ENCODE measurements at regions not wholly inside any gene's neighbourhood (a gene's known extent, or its start where the extent isn't known, plus 50 kb on each side); places are given as distances from the start of the nearest gene placed in this dataset.

DNA sequence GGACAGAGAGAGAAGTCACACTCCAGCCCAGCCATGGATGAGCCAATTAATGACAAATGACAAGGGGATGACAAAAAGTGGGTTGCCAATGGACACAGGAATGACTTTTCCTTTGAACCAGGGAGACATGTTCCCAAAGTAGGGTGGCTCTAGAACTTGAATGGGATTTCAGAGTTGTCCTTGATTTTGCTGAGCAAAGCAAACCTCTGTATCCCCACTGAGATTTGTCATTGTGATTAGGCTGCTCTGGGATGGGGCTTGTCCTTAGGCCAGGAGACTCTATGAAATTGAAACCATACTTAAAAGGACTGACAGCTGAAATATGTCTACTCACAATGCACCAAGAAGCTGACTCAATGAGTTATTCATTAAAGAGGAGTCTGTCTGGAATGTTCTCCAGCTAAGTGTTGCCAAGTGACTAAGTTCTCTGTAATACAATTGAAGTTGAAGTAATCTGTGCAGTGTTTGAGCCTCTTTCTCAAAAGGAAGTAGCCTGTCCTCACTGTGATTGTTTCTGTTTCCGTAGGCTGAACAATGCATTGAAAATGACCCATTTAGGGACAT lies 69.0 kb upstream of the PCDH9 start:
- DNase-seq: no peak

DNA sequence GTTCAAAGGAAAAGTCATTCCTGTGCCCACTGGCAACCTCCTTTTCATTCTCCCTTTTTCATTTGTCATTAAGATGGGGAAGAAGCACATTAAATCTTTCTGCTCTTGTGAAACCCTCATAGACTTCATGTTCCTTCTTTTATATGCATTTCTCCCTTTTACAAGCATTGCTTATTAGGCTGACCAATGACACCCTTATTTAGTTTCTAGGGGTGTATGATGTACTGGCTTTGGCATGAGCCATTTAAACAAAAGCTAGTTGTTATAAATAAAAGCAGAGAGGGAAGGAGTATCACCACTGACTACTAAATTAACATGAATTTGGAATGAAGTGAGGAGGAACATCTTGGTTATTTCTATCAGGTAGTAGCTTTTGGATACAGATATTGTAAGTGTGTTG lies 68.2 kb upstream of the PCDH9 start:
- no peak for DNase-seq

DNA sequence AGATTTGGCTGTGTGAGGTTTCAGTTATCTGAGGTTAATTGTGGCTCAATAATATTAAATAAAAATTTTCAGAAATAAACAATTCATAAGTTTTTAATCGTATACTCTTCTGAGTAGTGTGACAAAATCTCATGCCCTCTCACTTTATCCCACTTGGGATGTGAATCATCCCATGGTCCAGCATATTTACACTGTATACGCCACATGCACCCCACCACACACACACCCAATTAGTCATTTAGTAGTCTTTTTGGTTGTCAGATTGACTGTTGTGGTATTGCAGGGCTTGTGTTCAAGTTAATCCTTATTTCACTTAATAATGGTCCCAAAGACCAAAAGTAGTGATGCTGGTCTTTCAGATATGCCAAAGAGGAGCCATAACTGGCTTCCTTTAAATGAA lies 66.4 kb upstream of the PCDH9 start:
- DNase-seq: no peak

DNA sequence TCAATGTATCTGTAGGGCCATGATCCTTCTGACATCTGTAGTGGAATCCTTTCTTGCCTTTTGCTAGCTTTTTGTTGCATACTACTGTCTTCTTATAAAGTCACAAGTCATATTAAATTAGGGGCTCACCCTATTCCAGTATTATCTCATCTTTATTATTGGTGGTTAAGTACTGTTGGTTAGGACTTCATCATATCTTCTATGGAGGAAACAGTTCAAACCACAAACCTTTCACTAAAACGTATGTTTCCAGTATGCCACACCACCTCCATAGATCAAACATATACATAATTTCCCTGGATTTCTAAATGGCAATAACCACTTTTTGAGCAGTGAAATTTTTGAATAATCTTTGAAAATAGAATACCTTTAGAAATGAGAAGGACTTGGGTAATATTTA lies 62.8 kb upstream of the PCDH9 start:
- no peak for DNase-seq

DNA sequence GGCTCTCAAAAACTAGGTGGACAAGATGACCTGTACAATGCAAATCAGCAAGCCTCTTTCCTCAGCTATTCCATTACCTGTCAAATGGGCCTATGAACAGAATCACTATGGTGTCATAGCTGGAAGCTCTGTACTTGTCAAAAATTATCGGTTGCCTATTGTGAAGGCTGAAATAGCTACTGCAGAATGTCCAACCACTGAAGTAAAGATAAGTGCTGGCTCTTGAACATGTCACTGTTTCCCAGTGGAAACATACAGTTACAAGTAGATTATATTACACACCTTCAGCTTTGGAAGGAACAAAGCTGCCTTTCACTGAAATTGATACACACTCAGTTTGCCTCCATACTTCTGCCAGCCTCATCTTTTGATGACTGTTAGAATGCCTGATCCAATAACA lies 55.5 kb upstream of the PCDH9 start:
- no peak for DNase-seq

DNA sequence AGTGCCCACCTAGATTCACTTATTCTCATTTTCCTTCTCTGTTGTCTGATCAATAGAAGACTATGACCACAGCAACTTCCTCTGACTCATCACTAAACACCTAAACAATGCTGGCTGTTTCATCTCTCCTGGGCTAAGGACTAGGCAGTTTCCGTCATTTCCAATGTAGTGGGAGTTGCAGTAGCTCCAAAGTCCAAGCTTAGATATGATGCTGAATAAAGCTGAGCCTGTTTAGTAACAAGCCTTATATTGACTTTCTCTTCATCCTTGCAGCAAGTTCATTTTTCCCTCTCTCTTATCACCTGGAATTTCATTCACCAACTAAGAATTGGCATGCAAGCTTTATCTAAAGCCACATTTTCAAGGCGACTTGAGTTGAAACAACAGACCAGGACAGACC lies 53.5 kb upstream of the PCDH9 start:
- no peak for DNase-seq

DNA sequence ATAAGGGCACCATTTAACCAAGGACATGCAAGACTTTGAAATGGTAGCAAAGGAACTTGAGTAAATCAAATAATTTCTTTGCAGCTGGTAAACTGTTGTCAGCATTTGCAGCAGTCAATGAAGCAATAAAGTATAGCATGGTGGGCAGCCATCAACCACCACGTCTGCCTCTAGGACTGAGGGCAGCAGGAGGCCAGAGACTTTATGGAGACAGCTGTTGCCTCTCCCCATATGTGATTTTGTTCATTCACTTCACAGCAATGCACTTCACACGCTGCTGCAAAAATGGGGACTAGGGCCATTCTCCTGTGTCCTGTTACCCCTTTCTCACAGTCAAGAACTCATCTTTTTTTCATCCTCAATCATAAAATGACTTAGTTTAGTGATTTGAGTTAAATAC lies 51.3 kb upstream of the PCDH9 start:
- DNase-seq: peak; percentile 80

All from NCI-H82 (cell line).